ENCODE measurements at regions not wholly inside any gene's neighbourhood (a gene's known extent, or its start where the extent isn't known, plus 50 kb on each side); places are given as distances from the start of the nearest gene placed in this dataset.

DNA sequence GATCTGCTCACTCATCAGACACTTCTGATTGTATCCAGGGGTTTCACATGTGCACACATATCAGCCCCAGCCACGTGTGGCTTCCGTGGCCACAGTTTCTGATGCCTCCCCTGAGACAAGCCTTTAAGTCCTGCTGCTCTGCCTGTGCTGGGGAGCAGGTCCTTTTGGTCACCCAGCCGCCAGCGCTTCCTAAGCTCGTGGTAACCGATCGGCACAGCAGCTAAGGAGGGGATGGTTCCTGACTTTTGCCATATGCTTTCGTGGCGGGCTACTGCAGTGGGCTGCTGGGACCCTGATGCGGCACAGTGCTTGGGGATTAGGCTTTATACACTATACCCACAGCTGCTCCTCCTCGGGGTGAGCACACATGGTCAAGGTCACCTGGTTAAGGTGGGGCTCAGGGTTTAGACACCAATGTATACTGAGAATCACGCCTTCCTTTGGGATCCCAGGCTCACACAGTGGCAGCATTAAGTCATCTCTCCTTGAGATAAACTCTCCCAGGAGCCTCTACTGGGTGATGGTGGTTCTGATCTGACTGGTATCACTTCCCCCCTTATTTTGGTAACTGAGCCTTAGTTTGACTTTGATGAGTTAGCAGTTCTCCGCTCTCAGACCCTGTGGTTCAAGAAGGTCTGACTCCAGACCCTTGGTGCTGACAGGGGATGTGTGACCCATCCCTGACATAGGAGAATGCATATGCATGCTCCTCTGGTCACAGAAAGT is 85.9 kb upstream of the KCNG1 start:
- Histone ChIP-seq H4K20me1 (replicated peaks; ENCODE audit: control insufficient read depth, extremely low read depth, insufficient read depth, low read length) (no peaks in the 10 kb centered on the region), H3K9me1 (replicated peaks; ENCODE audit: control insufficient read depth, extremely low read depth, insufficient read depth, low read length) (no peaks in the 10 kb centered on the region), H3K79me2 (ENCODE audit: control insufficient read depth, insufficient read depth, low read length) (no peaks in the 10 kb centered on the region), H3K9ac (replicated peaks; ENCODE audit: extremely low read depth, insufficient read depth, low read length) (no peak overlapping the region), H3K4me2 (ENCODE audit: insufficient read depth, low read length) (no peak overlapping the region), H3K9me3 (replicated peaks; ENCODE audit: control insufficient read depth, insufficient read depth, low read length) (no peaks in the 10 kb centered on the region), H3K4me3 (replicated peaks in 1 of 3; ENCODE audit: insufficient read depth in 1 of 3, low read depth in 1 of 3, low read length in 3 of 3) (no peak overlapping the region), H3K4me1 (ENCODE audit: control insufficient read depth, extremely low read depth, insufficient read depth, low read length) (no peaks in the 10 kb centered on the region), H3K27ac (ENCODE audit: insufficient read depth, low read depth, low read length) (no peak overlapping the region), H2AFZ (ENCODE audit: low read depth, low read length) (no peak overlapping the region), H3K27me3 (ENCODE audit: control insufficient read depth in 2 of 2, insufficient read depth in 2 of 2, low read length in 2 of 2) (no peaks in the 10 kb centered on the region), H3K36me3 (ENCODE audit: control insufficient read depth in 2 of 2, extremely low read depth in 1 of 2, insufficient read depth in 2 of 2, low read length in 2 of 2) (no peaks in the 10 kb centered on the region)
- ChIA-PET POLR2A (no interaction called here), CTCF (no interaction called here)
- TF ChIP-seq MYC (IDR thresholded peaks at IDR 0.05; ENCODE audit: low read depth, low read length) (no peak), CTCF (IDR thresholded peaks at IDR 0.05; ENCODE audit: extremely low read depth in 1 of 2, insufficient read depth in 1 of 2, low read depth in 1 of 2, low read length in 2 of 2) (no peak), EZH2 (IDR thresholded peaks at IDR 0.05; ENCODE audit: borderline replicate concordance, low read depth, low read length, severe bottlenecking) (no peak), POLR2A (IDR thresholded peaks at IDR 0.05; ENCODE audit: low read depth, low read length) (no peak)
- FAIRE-seq (no peak), DNase-seq (ENCODE audit: low read depth, low spot score) (no peak)
- no TSS peak for BruUV-seq (replicated peaks)
- intact Hi-C loops (cut with micrococcal nuclease) (no loop called here), dilution Hi-C loops (cut with MboI; ENCODE audit: extremely low pct_ligation_motif_present, low sequenced_read_pairs) (no loop called here)

DNA sequence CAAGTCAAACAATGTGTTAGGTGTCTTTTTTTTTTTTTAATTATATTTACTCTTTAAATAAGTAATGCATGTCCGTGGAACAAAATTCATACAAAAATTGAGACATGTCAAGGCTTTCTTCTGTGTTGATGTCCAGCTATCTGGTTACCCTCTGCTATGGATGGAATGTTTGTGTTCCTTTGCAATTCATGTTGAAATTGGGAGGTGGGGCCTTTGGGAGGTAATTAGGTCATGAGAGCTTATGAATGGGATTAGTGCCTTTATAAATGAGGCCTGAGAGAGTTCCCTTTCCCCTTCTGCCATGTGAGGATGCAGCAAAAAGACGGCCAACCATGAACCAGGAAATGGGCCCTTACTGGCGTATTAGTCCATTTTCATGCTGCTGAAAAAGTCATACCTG is 83.1 kb upstream of the KCNG1 start:
- ChIA-PET CTCF (no interaction called here), POLR2A (no interaction called here)
- Histone ChIP-seq H3K9ac (replicated peaks; ENCODE audit: extremely low read depth, insufficient read depth, low read length) (no peak overlapping the region), H4K20me1 (replicated peaks; ENCODE audit: control insufficient read depth, extremely low read depth, insufficient read depth, low read length) (no peaks in the 10 kb centered on the region), H3K9me1 (replicated peaks; ENCODE audit: control insufficient read depth, extremely low read depth, insufficient read depth, low read length) (no peaks in the 10 kb centered on the region), H3K4me3 (replicated peaks in 1 of 3; ENCODE audit: insufficient read depth in 1 of 3, low read depth in 1 of 3, low read length in 3 of 3) (no peak overlapping the region), H3K9me3 (replicated peaks; ENCODE audit: control insufficient read depth, insufficient read depth, low read length) (no peaks in the 10 kb centered on the region), H3K4me1 (ENCODE audit: control insufficient read depth, extremely low read depth, insufficient read depth, low read length) (no peaks in the 10 kb centered on the region), H3K4me2 (ENCODE audit: insufficient read depth, low read length) (no peak overlapping the region), H2AFZ (ENCODE audit: low read depth, low read length) (no peak overlapping the region), H3K27me3 (ENCODE audit: control insufficient read depth in 2 of 2, insufficient read depth in 2 of 2, low read length in 2 of 2) (no peaks in the 10 kb centered on the region), H3K36me3 (ENCODE audit: control insufficient read depth in 2 of 2, extremely low read depth in 1 of 2, insufficient read depth in 2 of 2, low read length in 2 of 2) (no peaks in the 10 kb centered on the region), H3K79me2 (ENCODE audit: control insufficient read depth, insufficient read depth, low read length) (no peaks in the 10 kb centered on the region), H3K27ac (ENCODE audit: insufficient read depth, low read depth, low read length) (no peak overlapping the region)
- TF ChIP-seq POLR2A (IDR thresholded peaks at IDR 0.05; ENCODE audit: low read depth, low read length): no peak
- no peak for TF ChIP-seq POLR2AphosphoS5 (IDR thresholded peaks at IDR 0.05; ENCODE audit: insufficient read depth, low read depth, low read length)
- TF ChIP-seq EZH2 (IDR thresholded peaks at IDR 0.05; ENCODE audit: borderline replicate concordance, low read depth, low read length, severe bottlenecking): no peak
- no peak for TF ChIP-seq CTCF (IDR thresholded peaks at IDR 0.05; ENCODE audit: extremely low read depth in 1 of 2, insufficient read depth in 1 of 2, low read depth in 1 of 2, low read length in 2 of 2)
- TF ChIP-seq MYC (IDR thresholded peaks at IDR 0.05; ENCODE audit: low read depth, low read length): no peak
- TF ChIP-seq FOS (IDR thresholded peaks at IDR 0.05; ENCODE audit: borderline replicate concordance, insufficient read depth, low read length): no peak
- TF ChIP-seq GATA2 (IDR thresholded peaks at IDR 0.05; ENCODE audit: insufficient read depth, insufficient read length, low read depth, low read length): no peak
- DNase-seq (ENCODE audit: low read depth, low spot score): no peak
- intact Hi-C loops (cut with micrococcal nuclease): no loop called here
- dilution Hi-C loops (cut with MboI; ENCODE audit: extremely low pct_ligation_motif_present, low sequenced_read_pairs): no loop called here
- BruUV-seq (replicated peaks): no TSS peak
- no peak for FAIRE-seq
